GM19463 (cell line): ENCODE measurements at regions not wholly inside any gene's neighbourhood (a gene's known extent, or its start where the extent isn't known, plus 50 kb on each side); places are given as distances from the start of the nearest gene placed in this dataset.

ENCODE experiments used
- ATAC-seq: cut with Tn5 transposase; IDR thresholded peaks from one replicate; pipeline ENCODE4 v1.9.1; 2021; ENCODE audit warnings: mild to moderate bottlenecking, moderate library complexity; ENCODE audit not compliant: unreplicated experiment

DNA sequence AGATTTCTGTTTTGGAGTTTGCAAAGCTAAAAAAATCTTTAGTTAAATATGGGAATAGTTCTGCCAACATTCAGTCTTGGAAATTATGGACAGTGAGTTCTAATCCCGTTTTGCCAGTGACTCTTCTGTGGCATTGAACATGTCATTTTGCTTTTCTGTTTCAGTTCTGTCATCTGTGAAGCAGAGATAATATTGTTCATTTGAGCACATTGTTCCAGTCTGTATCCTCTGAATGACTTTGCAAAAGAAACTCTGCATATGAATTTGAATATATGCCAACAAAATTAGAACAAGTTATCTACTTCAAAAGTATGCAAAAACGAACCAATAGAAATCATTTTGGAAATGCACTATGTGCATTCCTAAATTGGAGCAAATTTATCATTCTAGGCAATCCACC is 746.0 kb upstream of the POT1 start:
- no peak for ATAC-seq

DNA sequence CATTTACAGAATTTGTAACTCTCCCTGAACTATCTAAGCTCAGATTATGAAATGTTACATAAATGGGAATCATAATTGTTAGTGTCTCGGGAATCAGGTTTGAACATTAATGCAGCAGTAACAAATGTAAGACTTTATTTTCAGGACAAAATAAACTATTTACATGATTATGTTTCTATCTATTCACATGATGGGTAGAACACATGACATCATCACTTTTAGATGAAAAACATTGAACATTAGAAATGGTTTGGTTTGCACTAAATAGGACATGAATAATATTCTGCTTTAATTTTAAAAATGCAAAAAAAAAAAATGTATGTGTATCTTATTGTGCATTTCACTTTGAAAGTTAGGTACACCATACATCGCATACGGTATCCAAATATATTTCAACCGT is 745.5 kb upstream of the POT1 start:
- ATAC-seq = no peak

DNA sequence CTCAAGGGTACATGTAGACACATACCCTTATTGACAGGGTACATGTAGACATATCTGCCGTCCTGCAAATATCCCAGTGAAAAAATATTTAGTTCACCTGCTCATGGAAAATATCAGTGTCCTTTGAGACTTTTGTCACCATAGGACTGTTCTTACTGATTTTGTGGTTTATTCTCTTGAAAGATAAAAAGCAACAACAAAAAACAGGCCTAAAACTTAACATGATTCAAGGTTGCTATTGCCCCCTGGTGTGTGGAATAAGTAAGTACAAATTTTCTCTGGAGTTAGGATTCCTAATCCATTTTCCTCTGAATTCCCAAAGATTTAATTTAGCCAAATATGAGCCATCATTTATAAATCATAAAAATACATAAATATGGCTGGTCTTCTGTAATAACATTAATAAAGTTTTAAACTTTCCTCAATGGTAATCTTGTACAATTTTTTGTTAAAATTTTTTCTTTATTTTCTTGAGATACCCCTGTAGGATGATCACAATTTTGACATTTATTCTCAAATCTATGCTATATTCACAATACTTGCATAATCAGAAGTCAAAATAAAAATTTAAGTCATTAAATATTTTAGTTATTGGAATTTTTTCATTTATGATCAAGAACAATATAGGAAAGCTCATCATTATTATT is 741.4 kb upstream of the POT1 start:
- no peak for ATAC-seq

DNA sequence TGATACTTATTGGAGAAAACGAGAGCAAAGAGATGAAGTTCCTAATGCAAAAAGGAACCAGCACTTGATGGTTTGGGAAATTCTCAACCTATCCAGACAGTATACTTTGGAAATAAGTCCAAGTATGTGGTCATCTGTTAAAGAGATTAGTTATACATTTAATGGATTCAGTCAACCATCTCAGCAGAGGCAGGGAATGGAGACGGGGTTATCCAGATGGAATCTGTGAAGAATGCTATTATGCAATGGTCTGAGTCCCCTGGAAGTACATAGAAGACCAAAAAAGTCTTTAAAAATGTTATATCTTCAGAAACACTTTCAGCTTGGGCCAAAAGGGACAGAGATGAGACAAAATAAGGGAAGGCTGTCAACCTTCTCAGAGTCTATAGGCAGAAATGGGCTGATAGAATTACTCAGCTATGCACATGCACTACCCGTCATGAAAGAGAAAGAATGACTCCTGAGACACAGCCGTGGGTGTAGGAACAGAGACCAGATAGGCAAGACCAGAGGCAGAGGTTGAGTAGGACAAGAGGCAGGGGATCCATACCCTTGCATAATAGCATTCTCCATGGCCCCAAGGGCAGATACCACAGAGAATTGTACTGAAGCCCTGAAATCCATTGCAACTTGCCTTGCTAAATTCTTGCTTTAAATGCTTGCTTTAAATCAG is 738.8 kb upstream of the POT1 start:
- ATAC-seq = no peak

DNA sequence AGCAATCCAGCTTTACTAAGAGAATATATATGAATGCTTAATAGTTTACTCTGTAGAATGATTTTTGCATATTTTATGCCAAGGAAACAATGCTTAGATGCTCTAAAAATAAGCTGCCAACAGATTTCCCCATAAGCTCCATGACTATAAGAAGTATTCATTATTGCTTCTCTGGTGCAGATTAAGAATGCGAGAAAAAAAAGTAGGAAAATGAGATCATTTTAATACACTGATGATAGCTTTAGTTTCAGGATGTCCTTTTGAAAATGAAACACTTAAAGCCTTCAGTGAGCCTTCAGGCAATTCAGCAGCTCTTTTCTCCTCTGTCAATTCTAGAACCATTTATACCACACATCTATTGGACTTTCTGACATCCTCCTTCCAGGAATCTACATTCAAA is 735.0 kb upstream of the POT1 start:
- no peak for ATAC-seq

DNA sequence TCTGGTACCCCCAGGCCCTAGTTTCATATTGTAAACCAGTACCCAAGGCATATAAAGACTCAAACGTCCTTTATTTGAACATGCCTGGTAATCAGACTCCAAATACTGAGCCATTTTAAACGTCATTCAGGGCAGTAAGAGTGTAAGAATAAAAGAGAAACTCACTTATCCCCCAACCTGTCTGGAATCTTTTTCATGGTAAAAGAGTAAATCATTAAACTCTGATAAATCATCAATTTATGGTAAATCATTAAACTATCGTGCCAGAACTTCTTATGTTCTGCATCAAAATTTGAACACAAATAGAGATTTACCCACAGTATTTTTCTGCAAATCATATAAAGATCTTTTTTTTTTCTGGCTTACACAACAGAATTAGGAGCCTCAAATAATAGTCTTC is 734.3 kb upstream of the POT1 start:
- ATAC-seq = no peak

DNA sequence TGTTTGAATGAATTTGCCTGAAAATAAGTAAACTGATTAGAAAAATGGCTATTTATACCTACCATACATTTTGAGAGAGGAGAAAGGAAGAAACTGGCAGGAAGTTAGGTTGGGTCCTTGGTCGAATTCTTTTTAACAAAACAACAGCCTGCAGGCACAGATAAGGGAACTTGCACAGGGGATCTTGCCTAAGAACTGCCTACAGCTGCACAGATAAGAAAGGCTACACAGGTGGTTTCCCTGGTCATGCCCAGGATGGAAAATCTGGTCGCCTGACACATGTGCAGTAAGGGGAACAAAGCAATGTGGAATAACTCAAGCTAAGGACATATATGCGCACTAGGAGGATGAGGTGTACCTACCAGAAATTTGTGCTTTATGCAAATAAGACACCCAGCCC is 732.1 kb upstream of the POT1 start:
- no peak for ATAC-seq

DNA sequence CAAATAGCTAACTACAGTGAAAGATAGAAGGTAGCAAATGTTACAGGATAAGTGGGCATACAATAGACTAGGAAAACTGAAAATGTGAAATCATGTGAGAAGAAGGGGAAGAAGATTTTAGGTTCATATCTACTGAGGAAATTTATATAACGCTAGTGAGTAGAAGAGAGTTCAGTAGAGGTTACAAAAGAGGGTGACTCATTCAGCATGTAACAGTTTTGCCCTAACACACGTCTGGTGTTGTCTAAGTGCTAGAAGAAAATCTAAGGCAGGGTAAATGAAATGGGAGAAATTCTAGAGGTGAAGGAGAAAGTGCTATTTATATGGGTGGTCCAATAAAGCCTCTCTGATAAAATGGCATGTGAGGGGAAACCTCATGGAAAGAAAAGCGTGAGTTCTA is 731.4 kb upstream of the POT1 start:
- no peak for ATAC-seq

DNA sequence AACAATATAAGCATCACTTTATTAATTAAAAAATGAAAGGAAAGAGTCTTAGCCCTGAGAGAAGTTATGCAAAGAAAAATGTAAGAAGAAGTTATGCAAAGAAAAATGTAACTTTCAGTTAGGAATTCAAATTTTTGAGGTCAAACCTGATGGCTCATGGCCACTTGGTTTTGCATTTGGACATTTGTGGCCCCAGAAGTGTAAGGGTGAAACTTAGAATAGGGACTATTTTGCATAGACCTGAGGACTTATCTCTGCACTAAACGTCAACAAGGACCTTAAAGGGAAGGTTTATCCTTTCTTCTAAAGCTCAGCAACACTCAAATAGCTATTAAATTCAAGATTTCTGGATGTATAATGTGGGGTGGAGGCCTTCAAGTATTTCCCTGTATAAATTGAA is 724.5 kb upstream of the POT1 start:
- ATAC-seq = no peak

DNA sequence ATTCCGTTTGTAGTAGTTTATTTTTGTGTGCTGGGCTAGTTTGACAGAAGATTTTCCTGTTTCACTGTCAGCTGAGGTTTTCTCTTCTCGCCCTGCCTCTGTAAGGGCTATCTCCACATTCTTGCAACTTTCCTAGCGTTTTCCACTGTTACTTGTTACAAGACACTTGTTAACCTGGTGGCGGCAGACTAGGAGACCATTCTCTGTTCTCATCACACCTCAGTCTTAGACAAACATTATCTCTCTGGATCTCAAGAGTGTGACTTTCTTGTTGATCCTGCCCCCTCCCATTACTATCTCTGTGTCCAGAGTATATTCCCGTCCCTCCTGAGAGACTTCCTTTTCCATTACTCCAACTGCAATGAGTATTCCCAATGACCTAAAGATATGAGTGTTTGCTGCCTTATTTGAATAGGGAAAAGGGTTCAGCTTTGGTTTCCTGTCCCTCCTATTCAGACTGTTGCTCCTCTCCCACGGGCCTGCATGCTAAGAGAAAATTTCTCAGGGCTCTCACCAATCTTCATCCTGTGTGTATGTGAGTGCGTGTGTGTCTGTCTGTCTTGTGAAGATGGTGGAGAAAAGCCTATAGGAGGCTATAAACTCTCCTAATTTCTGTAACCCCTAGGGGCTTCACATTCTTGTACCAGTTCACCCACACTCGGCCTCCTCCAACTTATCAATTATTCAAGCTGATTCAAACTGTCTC is 722.4 kb upstream of the POT1 start:
- no peak for ATAC-seq

DNA sequence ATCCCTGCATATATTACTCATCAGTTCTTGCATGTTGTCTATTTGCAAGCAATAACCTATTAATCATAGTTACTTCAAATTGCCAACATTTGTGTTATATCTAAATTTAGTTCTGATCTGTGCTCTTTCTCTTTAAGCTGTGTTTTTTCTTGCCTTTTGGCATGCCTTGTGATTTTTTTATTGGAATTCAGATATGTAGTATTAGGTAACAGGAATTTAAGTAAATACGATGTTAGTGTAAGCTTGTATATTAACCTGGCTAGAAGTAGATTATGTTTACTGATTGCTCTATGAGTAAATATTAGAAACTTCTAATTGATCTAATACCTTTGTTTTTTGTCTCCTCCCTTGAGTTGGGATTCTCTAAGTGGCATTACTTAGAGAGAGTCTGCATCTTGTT is 718.9 kb upstream of the POT1 start:
- no peak for ATAC-seq

DNA sequence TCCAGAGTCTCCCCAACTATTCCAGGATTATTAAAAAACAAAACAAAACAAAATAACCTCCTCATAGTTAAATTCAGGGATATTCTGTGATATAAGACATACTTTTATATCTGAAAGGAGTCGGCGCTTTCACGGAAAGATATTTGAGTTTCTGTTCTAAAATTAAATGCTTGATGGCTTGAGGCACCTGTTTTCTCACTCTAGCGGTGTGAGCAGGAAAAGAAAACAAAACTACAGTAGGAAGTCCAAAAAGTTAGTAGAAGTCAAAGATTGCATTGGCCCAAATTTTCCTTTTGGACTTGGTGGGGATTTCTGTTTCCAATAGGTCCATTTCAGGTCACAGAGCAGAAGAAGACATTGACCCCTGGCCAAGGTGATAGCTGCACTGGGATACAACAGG is 716.1 kb upstream of the POT1 start:
- ATAC-seq = no peak

DNA sequence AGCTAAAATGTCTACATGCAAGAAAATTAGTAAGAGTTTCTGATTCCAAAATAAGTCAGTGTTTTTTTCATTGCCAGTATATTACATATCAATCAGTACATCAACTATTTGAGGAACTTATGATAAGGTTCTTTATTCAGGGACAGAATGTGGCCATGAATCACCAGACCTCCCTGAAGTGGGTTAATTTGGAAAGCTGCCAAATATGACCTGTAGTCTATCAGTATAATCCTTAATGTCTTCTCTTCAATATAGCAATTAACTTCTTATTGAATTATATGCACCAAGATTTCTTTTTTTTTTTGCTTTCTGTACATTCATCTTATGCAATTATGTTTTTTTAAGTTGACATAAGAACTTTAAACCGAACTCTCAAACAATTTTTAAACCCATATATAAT is 714.5 kb upstream of the POT1 start:
- no peak for ATAC-seq

DNA sequence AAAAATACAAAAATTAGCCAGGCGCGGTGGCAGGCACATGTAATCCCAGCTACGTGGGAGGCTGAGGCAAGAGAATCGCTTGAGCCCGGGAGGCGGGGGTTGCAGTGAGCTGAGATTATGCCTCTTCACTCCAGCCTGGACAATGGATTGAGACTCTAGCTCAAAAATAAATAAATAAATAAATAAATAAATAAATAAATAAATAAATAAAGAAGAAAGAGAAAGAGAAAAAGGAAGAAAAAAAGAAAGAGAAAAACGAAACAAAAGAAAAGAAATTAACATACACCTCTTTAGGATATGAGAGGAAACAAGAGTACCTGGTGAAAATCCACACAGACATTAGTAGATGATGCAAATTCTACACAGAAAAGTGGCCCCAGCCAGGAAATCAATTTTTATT is 713.7 kb upstream of the POT1 start:
- ATAC-seq = no peak

DNA sequence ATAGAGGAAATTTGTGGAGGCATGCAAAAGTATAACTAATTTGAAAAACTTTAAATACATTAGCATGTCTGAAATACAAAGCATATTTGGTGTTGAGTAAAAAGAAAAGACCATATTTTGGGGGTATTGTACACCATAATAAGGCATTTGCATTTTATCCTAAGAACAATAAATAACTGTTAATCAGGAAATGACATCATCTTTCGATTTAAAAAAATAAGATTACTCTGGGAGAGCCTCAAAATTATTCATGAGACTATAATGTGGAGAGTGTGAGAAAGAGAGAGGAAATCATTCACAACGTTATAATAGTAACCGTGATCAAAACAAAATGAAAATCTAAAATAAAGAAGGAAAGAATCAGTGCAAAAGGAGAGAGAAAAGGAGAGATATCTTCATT is 712.3 kb upstream of the POT1 start:
- no peak for ATAC-seq

DNA sequence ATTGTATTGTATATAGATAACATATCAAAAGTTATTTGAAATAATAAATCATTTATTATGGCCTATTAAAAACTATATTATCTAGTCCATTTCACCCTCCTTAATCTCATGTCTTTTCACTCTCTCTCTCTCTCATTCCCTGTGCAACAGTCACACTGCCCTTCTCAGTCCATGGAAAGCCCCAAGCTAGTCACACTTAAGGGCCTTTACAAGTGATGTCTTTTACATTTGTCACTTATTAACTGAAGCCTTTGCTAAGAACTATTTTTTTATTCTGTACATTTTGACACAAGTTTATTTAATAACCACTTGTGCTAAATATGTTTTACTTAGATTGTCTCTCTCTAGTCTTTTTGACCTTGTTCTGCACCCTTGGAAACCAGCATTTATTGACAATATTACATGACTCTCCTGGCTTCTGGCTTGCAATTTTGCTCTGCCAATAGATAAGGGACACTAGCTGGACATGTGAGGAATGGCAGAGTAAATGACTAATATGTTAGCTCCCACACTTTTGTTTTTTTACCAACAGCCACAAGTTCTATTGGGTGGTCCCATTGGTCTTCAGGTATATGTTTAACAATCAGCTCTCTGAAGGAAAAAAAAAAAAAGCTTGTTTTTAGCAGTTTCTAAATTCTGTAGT is 706.8 kb upstream of the POT1 start:
- ATAC-seq = no peak

DNA sequence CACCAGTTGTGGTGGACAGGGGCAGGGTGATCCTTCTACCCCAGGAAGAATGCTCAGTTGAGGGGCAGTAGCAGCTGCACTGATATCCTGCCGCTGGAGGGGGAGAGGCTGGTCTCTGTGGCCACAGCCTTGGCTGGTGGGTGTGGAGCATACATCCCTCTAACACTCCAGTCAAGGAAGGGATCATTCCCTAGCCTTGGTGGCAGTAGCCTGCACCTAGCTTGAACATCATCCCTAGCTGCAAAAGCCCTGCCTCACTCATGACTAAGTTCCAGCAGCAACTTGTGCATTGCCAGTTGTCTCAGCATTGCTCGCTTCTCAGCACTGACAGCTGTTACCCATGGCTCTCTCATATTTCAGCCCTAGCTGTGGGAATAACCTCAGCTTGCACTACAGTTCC is 688.9 kb upstream of the POT1 start:
- no peak for ATAC-seq

DNA sequence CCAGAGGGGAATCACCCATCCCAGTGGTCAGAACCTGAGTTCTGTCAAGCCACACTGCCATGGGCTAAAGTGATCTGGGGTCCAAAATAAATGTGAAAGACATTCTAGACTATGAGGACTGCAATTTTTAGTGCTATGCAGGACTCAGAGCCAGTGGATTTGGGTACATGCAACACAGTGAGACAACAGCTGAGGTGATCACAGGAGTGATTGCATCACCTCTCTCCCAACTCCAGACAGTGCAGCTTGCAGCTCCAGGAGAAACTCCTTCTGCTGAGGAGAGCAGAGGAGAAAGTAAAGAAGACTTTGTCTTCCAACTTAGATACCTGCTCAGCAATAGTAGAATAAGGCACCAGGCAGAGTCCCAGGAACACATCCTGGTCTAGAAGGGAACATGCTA is 682.0 kb upstream of the POT1 start:
- ATAC-seq = no peak

DNA sequence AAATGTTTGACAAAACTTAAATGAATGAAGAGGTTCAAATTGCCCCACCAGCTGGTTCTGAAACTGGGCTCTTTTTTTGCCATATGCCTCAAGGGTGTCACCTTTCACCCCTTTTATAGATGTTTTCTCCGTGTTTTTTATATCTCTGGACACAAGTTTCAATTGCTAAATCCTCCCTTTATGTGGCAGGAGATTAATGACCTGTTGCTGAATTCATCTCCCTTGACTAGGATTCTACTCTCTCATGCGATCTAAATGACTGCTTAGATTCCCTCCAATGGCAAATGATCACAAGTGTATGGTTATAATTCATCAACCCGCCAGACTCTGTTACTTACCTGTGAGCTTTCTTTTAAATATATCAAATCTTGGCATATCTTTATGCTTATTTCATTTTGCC is 677.0 kb upstream of the POT1 start:
- ATAC-seq = no peak

DNA sequence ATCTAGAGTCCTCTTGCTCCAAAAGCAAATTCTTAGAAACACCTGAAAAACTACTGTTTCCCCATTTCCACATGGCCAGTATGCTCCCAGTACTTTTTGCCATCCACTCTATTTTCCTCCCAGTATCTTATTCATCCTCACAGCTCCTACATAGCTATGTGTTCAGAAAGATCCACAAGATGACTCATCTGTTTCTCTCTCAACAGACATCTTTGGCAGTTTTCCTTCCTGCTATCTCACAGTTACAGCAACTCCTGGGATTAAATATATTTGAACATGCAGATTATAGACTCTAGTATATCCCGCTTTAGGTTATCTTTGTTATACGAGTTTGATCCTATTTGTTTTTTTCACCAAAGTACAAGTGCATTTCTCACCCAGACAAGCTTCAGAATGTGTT is 675.6 kb upstream of the POT1 start:
- no peak for ATAC-seq

DNA sequence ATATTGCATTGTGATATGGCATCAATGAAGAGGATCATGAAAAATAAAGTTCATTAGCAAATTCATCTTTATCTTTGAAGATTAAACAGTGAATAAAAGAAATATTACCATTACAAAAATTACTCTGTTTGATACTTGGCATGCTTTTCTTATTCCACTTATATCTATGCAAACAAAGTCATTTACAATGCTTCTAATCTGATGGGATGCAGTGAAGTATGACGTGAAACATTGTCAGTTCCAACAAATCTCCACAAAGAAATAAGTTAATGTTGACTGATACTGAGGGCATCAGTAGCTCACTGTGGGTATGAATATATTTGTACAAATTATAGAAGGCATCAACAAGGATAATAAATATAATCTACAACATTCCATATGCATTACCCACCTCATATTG is 672.8 kb upstream of the POT1 start:
- no peak for ATAC-seq

DNA sequence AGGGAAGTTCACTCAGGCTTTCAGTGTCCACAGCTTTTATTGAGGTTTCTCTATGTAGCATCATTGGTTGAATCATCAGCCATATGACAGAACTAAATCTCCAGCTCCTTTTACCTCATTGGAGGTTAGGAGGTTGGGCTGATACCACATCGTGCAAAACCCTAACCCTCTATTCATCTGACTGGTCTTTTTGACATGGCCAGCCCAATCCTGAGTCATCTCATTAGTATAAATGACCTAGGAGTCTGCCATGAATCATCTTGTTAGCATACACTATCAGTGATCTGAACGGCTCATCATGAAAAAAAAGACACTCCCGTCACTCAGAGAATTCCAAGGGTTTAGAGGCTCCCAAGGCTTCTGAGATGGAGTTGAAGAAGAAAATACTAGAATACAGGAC is 669.8 kb upstream of the POT1 start:
- no peak for ATAC-seq
